ENCODE measurements at regions not wholly inside any gene's neighbourhood (a gene's known extent, or its start where the extent isn't known, plus 50 kb on each side); places are given as distances from the start of the nearest gene placed in this dataset.
A peak's percentile ranks its signal among the peaks of the same experiment; 100 is the strongest.
"Not testable (repeated sequence)": the region's sequence is repeated elsewhere in the genome, so short reads cannot be mapped to it uniquely, and the experiment has no call there.

- DNase-seq (ENCODE audit: low spot score), result no peak
Measured at GRCh38 chr5:174982485-174982884, 258.1 kb downstream of the MSX2 start.

GRCh38 chr5:174981416-174981815 lies 257.0 kb downstream of the MSX2 start:
- DNase-seq (ENCODE audit: low spot score), result no peak

- DNase-seq (ENCODE audit: low spot score), result no peak
Measured at GRCh38 chr5:174980952-174981351, 256.6 kb downstream of the MSX2 start.

- no peak for DNase-seq (ENCODE audit: low spot score)
Measured at GRCh38 chr5:174972291-174972690, 247.9 kb downstream of the MSX2 start.

- no peak for DNase-seq (ENCODE audit: low spot score)
Measured at GRCh38 chr5:174971210-174971609, 246.8 kb downstream of the MSX2 start.

GRCh38 chr5:174970502-174970901 lies 246.1 kb downstream of the MSX2 start:
- no peak for DNase-seq (ENCODE audit: low spot score)

- DNase-seq (ENCODE audit: low spot score), result no peak
Measured at GRCh38 chr5:174953871-174954270, 229.5 kb downstream of the MSX2 start.

- DNase-seq (ENCODE audit: low spot score), result peak; percentile 93
Measured at GRCh38 chr5:174951151-174951780, 226.9 kb downstream of the MSX2 start.

- DNase-seq (ENCODE audit: low spot score), result no peak
Measured at GRCh38 chr5:174947548-174947947, 223.2 kb downstream of the MSX2 start.

GRCh38 chr5:174945853-174946252 lies 221.5 kb downstream of the MSX2 start:
- no peak for DNase-seq (ENCODE audit: low spot score)

- no peak for DNase-seq (ENCODE audit: low spot score)
Measured at GRCh38 chr5:174943785-174944184, 219.4 kb downstream of the MSX2 start.

GRCh38 chr5:174943002-174943401 lies 218.6 kb downstream of the MSX2 start:
- DNase-seq (ENCODE audit: low spot score), result not testable (repeated sequence)

- no peak for DNase-seq (ENCODE audit: low spot score)
Measured at GRCh38 chr5:174937201-174938123, 213.1 kb downstream of the MSX2 start.

GRCh38 chr5:174935854-174936474 lies 211.6 kb downstream of the MSX2 start:
- peak; percentile 83 for DNase-seq (ENCODE audit: low spot score)

- DNase-seq (ENCODE audit: low spot score), result not testable (repeated sequence)
Measured at GRCh38 chr5:174931033-174931432, 206.7 kb downstream of the MSX2 start.

GRCh38 chr5:174925586-174925985 lies 201.2 kb downstream of the MSX2 start:
- DNase-seq (ENCODE audit: low spot score), result no peak

- no peak for DNase-seq (ENCODE audit: low spot score)
Measured at GRCh38 chr5:174922955-174923354, 198.6 kb downstream of the MSX2 start.

- no peak for DNase-seq (ENCODE audit: low spot score)
Measured at GRCh38 chr5:174920906-174921550, 196.6 kb downstream of the MSX2 start.

GRCh38 chr5:174919351-174919750 lies 195.0 kb downstream of the MSX2 start:
- DNase-seq (ENCODE audit: low spot score), result no peak

- DNase-seq (ENCODE audit: low spot score), result no peak
Measured at GRCh38 chr5:174918655-174919054, 194.3 kb downstream of the MSX2 start.

- DNase-seq (ENCODE audit: low spot score), result no peak
Measured at GRCh38 chr5:174917976-174918554, 193.7 kb downstream of the MSX2 start.

- DNase-seq (ENCODE audit: low spot score), result not testable (repeated sequence)
Measured at GRCh38 chr5:174917435-174917834, 193.1 kb downstream of the MSX2 start.

All from Ammon's horn (tissue), 1 donor.